IMR-90 (cell line): ENCODE measurements at regions not wholly inside any gene's neighbourhood (a gene's known extent, or its start where the extent isn't known, plus 50 kb on each side); places are given as distances from the start of the nearest gene placed in this dataset.

Experiments
- ATAC-seq: fragments of 200-7000 bp; cut with Tn5 transposase; 2 replicates; pipeline ENCODE4 v1.9.1; 2020; ENCODE audit warnings: low read depth, mild to moderate bottlenecking, moderate library complexity
- BruUV-seq: library from RNA; stranded (reverse); fragments of 400-500 nt; replicated peaks from 2 replicates; lab custom pipeline; 2021; lab: Mats Ljungman, UMichigan
- CTCF ChIA-PET: fragments of 300-600 bp; formaldehyde crosslinking; extraction: SDS; loops from one replicate; lab custom pipeline; 2021; ENCODE audit warnings: antibody characterized with exemption; lab: Yijun Ruan, JAX
- POLR2A ChIA-PET: fragments of 300-600 bp; sonication (Branson Sonifier 250); formaldehyde crosslinking; loops from one replicate; lab custom pipeline; 2022; ENCODE audit warnings: antibody characterized with exemption; ENCODE audit not compliant: unreplicated experiment; lab: Charles Lee
- DNase-seq: peaks from one replicate; pipeline ENCODE4 v3.0.0; 2013
- H2AFZ ChIP-seq: replicated peaks from 2 replicates; pipeline ENCODE3; 2013; ENCODE audit warnings: low read length, mild to moderate bottlenecking; ENCODE audit not compliant: poor library complexity
- H2AK5ac ChIP-seq: 2 replicates; pipeline ENCODE4 v1.6.1; 2013; ENCODE audit warnings: low read depth, low read length, inconsistent platforms
- H2AK9ac ChIP-seq: replicated peaks from 2 replicates; pipeline ENCODE3; 2013; ENCODE audit warnings: mild to moderate bottlenecking, low read depth, low read length, moderate library complexity; ENCODE audit not compliant: poor library complexity
- H2BK120ac ChIP-seq: 2 replicates; pipeline ENCODE4 v1.6.1; 2013; ENCODE audit warnings: low read depth, low read length, inconsistent platforms
- H2BK15ac ChIP-seq: 3 replicates; pipeline ENCODE4 v1.6.1; 2013; ENCODE audit warnings: low read depth, low read length, inconsistent platforms
- H2BK20ac ChIP-seq: 2 replicates; pipeline ENCODE4 v1.6.1; 2013; ENCODE audit warnings: low read depth, mild to moderate bottlenecking, inconsistent platforms, low read length, moderate library complexity
- H2BK5ac ChIP-seq: 2 replicates; pipeline ENCODE4 v1.6.1; 2013; ENCODE audit warnings: mild to moderate bottlenecking, low read depth, low read length, inconsistent platforms; ENCODE audit not compliant: poor library complexity, severe bottlenecking
- H3K14ac ChIP-seq: replicated peaks from 2 replicates; pipeline ENCODE4 v1.6.1; 2013; ENCODE audit warnings: low read depth, low read length, inconsistent platforms
- H3K18ac ChIP-seq: 2 replicates; pipeline ENCODE4 v1.6.1; 2013; ENCODE audit warnings: low read depth, low read length, control low read depth
- H3K23ac ChIP-seq: 2 replicates; pipeline ENCODE4 v1.6.1; 2013; ENCODE audit warnings: low read depth, low read length, inconsistent platforms
- H3K27ac ChIP-seq: 2 replicates; pipeline ENCODE4 v1.5.1; 2013; ENCODE audit warnings: mild to moderate bottlenecking, control low read depth, low read length; ENCODE audit not compliant: insufficient read depth
- H3K27me3 ChIP-seq: 2 replicates; pipeline ENCODE4 v1.6.1; 2013; ENCODE audit warnings: low read length; ENCODE audit not compliant: control insufficient read depth, insufficient read depth
- H3K36me3 ChIP-seq: 2 replicates; pipeline ENCODE4 v1.6.1; 2013; ENCODE audit warnings: low read length, mixed read lengths; ENCODE audit not compliant: control insufficient read depth, insufficient read depth
- H3K4ac ChIP-seq: 2 replicates; pipeline ENCODE4 v1.6.1; 2013; ENCODE audit warnings: low read depth, low read length, inconsistent platforms
- H3K4me1 ChIP-seq: 2 replicates; pipeline ENCODE4 v1.6.1; 2013; ENCODE audit warnings: low read length, mixed read lengths; ENCODE audit not compliant: control insufficient read depth, insufficient read depth
- H3K4me2 ChIP-seq: 2 replicates; pipeline ENCODE4 v1.6.1; 2013; ENCODE audit warnings: low read depth, mild to moderate bottlenecking, control low read depth, low read length, moderate library complexity
- H3K4me3 ChIP-seq: 2 replicates; pipeline ENCODE4 v1.5.1; 2013; ENCODE audit warnings: low read depth, mild to moderate bottlenecking, control low read depth, low read length, moderate library complexity; ENCODE audit not compliant: insufficient read depth
- H3K56ac ChIP-seq: 2 replicates; pipeline ENCODE4 v1.6.1; 2013; ENCODE audit warnings: low read length, inconsistent platforms; ENCODE audit not compliant: insufficient read depth; ENCODE audit errors: extremely low read depth
- H3K79me1 ChIP-seq, 2 experiments: 2 replicates each; pipeline ENCODE4 v1.6.1; 2013; ENCODE audit warnings: low read length in 2 of 2, inconsistent platforms in 1 of 2, low read depth in 1 of 2
- H3K9ac ChIP-seq: 2 replicates; pipeline ENCODE4 v1.6.1; 2013; ENCODE audit warnings: low read depth, low read length, control low read depth
- H3K9me1 ChIP-seq: 2 replicates; pipeline ENCODE4 v1.6.1; 2013; ENCODE audit warnings: low read length, inconsistent platforms; ENCODE audit not compliant: insufficient read depth
- H3K9me3 ChIP-seq: 2 replicates; pipeline ENCODE4 v1.6.1; 2013; ENCODE audit warnings: low read length; ENCODE audit not compliant: control insufficient read depth, insufficient read depth
- H4K20me1 ChIP-seq: 2 replicates; pipeline ENCODE4 v1.6.1; 2013; ENCODE audit warnings: low read length, inconsistent platforms; ENCODE audit not compliant: insufficient read depth
- H4K5ac ChIP-seq: 2 replicates; pipeline ENCODE4 v1.6.1; 2013; ENCODE audit warnings: mild to moderate bottlenecking, low read depth, low read length, control low read depth
- H4K8ac ChIP-seq, 2 experiments: 2 replicates each; pipeline ENCODE4 v1.6.1; 2013; ENCODE audit warnings: low read depth in 2 of 2, low read length in 2 of 2, control low read depth in 1 of 2, inconsistent platforms in 1 of 2
- H4K91ac ChIP-seq: 2 replicates; pipeline ENCODE4 v1.6.1; 2013; ENCODE audit warnings: low read depth, low read length, inconsistent platforms; ENCODE audit not compliant: insufficient read depth
- CEBPB ChIP-seq: IDR thresholded peaks from 2 replicates; pipeline ENCODE4 v1.6.1; 2012; ENCODE audit warnings: low read depth, low read length, improper control_type of control experiment
- POLR2A ChIP-seq: IDR thresholded peaks from 2 replicates; pipeline ENCODE4 v1.6.1; 2012; ENCODE audit warnings: mild to moderate bottlenecking, low read depth, low read length
- WGBS, 2 experiments: methylation state at CpG; one replicate each; pipeline versions ENCODE4 v1.1.5 to v1.1.7; 2013; ENCODE audit warnings: missing lambda C conversion rate in 2 of 2; ENCODE audit not compliant: insufficient read length in 1 of 2; ENCODE audit errors: extremely low coverage in 2 of 2; 5-methylcytosine and 5-hydroxymethylcytosine counted together
- dilution Hi-C: fragments of 300-500 bp; cut with HindIII; formaldehyde crosslinking; loops from one replicate; pipeline ENCODE4 v1.14.3; 2018; ENCODE audit warnings: low sequenced_read_pairs; ENCODE audit not compliant: unreplicated experiment
- in situ Hi-C: fragments of 300-500 bp; cut with MboI; formaldehyde crosslinking; loops from 3 replicates; pipeline ENCODE4 v1.14.3; 2019; ENCODE audit warnings: low sequenced_read_pairs, inconsistent platforms, mixed read lengths
- intact Hi-C: fragments of 100-400 bp; cut with micrococcal nuclease; formaldehyde crosslinking; loops from 2 replicates; pipeline ENCODE4 v1.10.0; 2022

DNA sequence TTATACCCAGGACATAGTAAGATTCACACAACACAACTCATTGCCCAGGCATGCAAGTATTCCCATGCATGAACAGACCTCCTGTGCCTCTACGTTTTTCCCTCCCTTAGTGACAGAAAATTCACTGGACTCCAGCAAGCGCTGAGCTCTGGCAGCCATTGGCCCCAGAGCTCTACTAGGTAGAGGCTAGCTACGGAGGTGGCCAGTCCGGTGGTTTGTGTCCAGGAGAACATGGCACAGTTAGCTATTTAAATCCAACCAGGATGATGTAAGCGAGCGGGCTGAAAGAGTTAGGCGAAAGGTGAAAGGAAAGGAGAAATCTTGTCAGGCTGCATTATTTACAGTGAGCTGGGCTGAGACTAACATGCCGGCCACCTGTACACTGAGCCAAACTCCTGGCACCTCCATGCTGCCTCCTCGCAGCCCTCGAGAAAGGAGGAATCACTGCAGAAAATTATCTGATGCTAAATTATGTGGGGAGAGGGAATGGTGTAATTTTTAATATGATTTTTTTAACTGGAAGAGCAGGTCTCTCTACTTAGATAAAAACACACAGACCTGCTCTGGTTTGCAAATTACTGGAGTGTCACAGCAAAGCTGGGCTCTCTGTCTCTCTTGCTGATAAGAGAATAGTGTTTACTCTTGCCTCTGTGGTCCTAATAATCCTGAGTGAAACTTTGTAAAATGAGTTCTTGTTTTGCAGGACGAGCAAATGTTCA lies 50.1 kb upstream of the ARMC2 start:
- no peak overlapping the region for H3K56ac ChIP-seq
- no peaks in the 10 kb centered on the region for H4K20me1 ChIP-seq
- POLR2A ChIA-PET = interaction anchor here (0.5 kb wide), 1 partner anchor 39 kb away, joined by 6 read pairs; no protein-coding TSS in a partner anchor
- 26% methylated on average over 2 of the region's 11 CpGs; no CpG with 5 or more reads in 1 of the 2 experiments for WGBS, 2 experiments
- no peak overlapping the region for H2AK5ac ChIP-seq
- CTCF ChIA-PET = interaction anchor here (0.9 to 1.0 kb wide), 2 partner anchors 16 to 20 kb away, joined by 3 read pairs; no protein-coding TSS in a partner anchor
- no peak overlapping the region for H4K8ac ChIP-seq
- DNase-seq = peak; percentile 40
- H3K4me3 ChIP-seq = no peak overlapping the region
- intact Hi-C loops = no loop called here
- H3K36me3 ChIP-seq = no peaks in the 10 kb centered on the region
- H3K4me2 ChIP-seq = 0 out of 2 replicates have a peak overlapping the region, but pooled peaks have one; percentile 50
- dilution Hi-C loops = no loop called here
- no peak overlapping the region for H2BK5ac ChIP-seq
- no TSS peak for BruUV-seq
- H2BK120ac ChIP-seq = no peak overlapping the region
- no peak overlapping the region for H2AK9ac ChIP-seq
- H3K23ac ChIP-seq = no peak overlapping the region
- no peak overlapping the region for H3K14ac ChIP-seq
- ATAC-seq = peak; percentile 51; the same call in 1 of the 2 replicates
- TF ChIP-seq POLR2A (no peak), CEBPB (no peak)
- H3K9me1 ChIP-seq = 0 out of 2 replicates have a peak, but pooled peaks cover 3% of the 10 kb centered on the region
- no peak overlapping the region; the same call in 1 of the 2 replicates for H4K91ac ChIP-seq
- H3K27me3 ChIP-seq = no peaks in the 10 kb centered on the region; the same call in none of the 2 replicates
- H3K18ac ChIP-seq = no peak overlapping the region
- H3K9me3 ChIP-seq = no peaks in the 10 kb centered on the region
- H2BK15ac ChIP-seq = no peak overlapping the region
- H3K79me1 ChIP-seq = no peaks in the 10 kb centered on the region
- peak overlapping the region; percentile 71 for H2AFZ ChIP-seq
- H4K5ac ChIP-seq = no peak overlapping the region
- H2BK20ac ChIP-seq = no peak overlapping the region
- no peak overlapping the region for H3K9ac ChIP-seq
- peaks cover 5% of the 10 kb centered on the region for H3K4me1 ChIP-seq
- in situ Hi-C loops = no loop called here
- no peak overlapping the region for H3K4ac ChIP-seq
- no peak overlapping the region for H3K27ac ChIP-seq
